ENCODE measurements at regions not wholly inside any gene's neighbourhood (a gene's known extent, or its start where the extent isn't known, plus 50 kb on each side); places are given as distances from the start of the nearest gene placed in this dataset.

- Histone ChIP-seq H3K79me2 (no peaks in the 10 kb centered on the region), H3K4me3 (no peak overlapping the region), H3K4me2 (no peak overlapping the region), H2AFZ (no peak overlapping the region), H3K9me2 (replicated peaks; ENCODE audit: insufficient read depth) (no peaks in the 10 kb centered on the region), H3K27ac (no peak overlapping the region), H3K4me1 (ENCODE audit: insufficient read depth) (no peaks in the 10 kb centered on the region), H3K36me3 (replicated peaks; ENCODE audit: insufficient read depth, low read depth) (no peaks in the 10 kb centered on the region), H3K27me3 (no peaks in the 10 kb centered on the region), H3K9me3 (ENCODE audit: low read depth) (no peaks in the 10 kb centered on the region), H4K20me1 (ENCODE audit: insufficient read depth, poor library complexity, severe bottlenecking) (no peaks in the 10 kb centered on the region)
- DNase-seq (ENCODE audit: low spot score) = no peak
- WGBS (ENCODE audit: low lambda C conversion rate, missing lambda C conversion rate) = 94% methylated on average over 15 of the region's 15 CpGs
- no peak for TF ChIP-seq EZH2 (IDR thresholded peaks at IDR 0.05; ENCODE audit: borderline replicate concordance)
- TF ChIP-seq CTCF (IDR thresholded peaks at IDR 0.05; ENCODE audit: poor library complexity) = no peak
- TF ChIP-seq EZH2phosphoT487 (IDR thresholded peaks at IDR 0.05; ENCODE audit: low read depth, severe bottlenecking, unreplicated experiment) = no peak
Measured at GRCh38 chr10:2790396-2791188, 276.8 kb upstream of the PFKP start.

- H2AFZ ChIP-seq = no peak overlapping the region
- no peak overlapping the region for H3K4me3 ChIP-seq
- no peaks in the 10 kb centered on the region for H3K9me2 ChIP-seq (replicated peaks; ENCODE audit: insufficient read depth)
- no peak overlapping the region for H3K4me2 ChIP-seq
- WGBS (ENCODE audit: low lambda C conversion rate, missing lambda C conversion rate) = 85% methylated on average over 5 of the region's 5 CpGs
- no peaks in the 10 kb centered on the region for H3K9me3 ChIP-seq (ENCODE audit: low read depth)
- no peak for TF ChIP-seq EZH2phosphoT487 (IDR thresholded peaks at IDR 0.05; ENCODE audit: low read depth, severe bottlenecking, unreplicated experiment)
- TF ChIP-seq CTCF (IDR thresholded peaks at IDR 0.05; ENCODE audit: poor library complexity) = no peak
- TF ChIP-seq EZH2 (IDR thresholded peaks at IDR 0.05; ENCODE audit: borderline replicate concordance) = no peak
- H4K20me1 ChIP-seq (ENCODE audit: insufficient read depth, poor library complexity, severe bottlenecking) = no peaks in the 10 kb centered on the region
- no peaks in the 10 kb centered on the region for H3K79me2 ChIP-seq
- H3K27ac ChIP-seq = no peak overlapping the region
- H3K4me1 ChIP-seq (ENCODE audit: insufficient read depth) = no peaks in the 10 kb centered on the region
- H3K36me3 ChIP-seq (replicated peaks; ENCODE audit: insufficient read depth, low read depth) = no peaks in the 10 kb centered on the region
- no peaks in the 10 kb centered on the region for H3K27me3 ChIP-seq
- no peak for DNase-seq (ENCODE audit: low spot score)
Measured at GRCh38 chr10:2786251-2786650, 281.1 kb upstream of the PFKP start.

GRCh38 chr10:2784766-2785165 is 282.6 kb upstream of the PFKP start:
- no peak for TF ChIP-seq CTCF (IDR thresholded peaks at IDR 0.05; ENCODE audit: poor library complexity)
- no peak for TF ChIP-seq EZH2phosphoT487 (IDR thresholded peaks at IDR 0.05; ENCODE audit: low read depth, severe bottlenecking, unreplicated experiment)
- TF ChIP-seq EZH2 (IDR thresholded peaks at IDR 0.05; ENCODE audit: borderline replicate concordance) = no peak
- Histone ChIP-seq H3K4me3 (no peak overlapping the region), H3K27ac (no peak overlapping the region), H3K27me3 (no peaks in the 10 kb centered on the region), H3K36me3 (replicated peaks; ENCODE audit: insufficient read depth, low read depth) (no peaks in the 10 kb centered on the region), H4K20me1 (ENCODE audit: insufficient read depth, poor library complexity, severe bottlenecking) (no peaks in the 10 kb centered on the region), H3K9me2 (replicated peaks; ENCODE audit: insufficient read depth) (no peaks in the 10 kb centered on the region), H3K4me2 (no peak overlapping the region), H2AFZ (no peak overlapping the region), H3K9me3 (ENCODE audit: low read depth) (no peaks in the 10 kb centered on the region), H3K4me1 (ENCODE audit: insufficient read depth) (no peaks in the 10 kb centered on the region), H3K79me2 (no peaks in the 10 kb centered on the region)
- WGBS (ENCODE audit: low lambda C conversion rate, missing lambda C conversion rate) = 94% methylated on average over 7 of the region's 7 CpGs
- DNase-seq (ENCODE audit: low spot score) = no peak
